Ovary (tissue), 7 donors: ENCODE measurements at regions not wholly inside any gene's neighbourhood (a gene's known extent, or its start where the extent isn't known, plus 50 kb on each side); places are given as distances from the start of the nearest gene placed in this dataset.

Experiments used
- DNase-seq, 5 donors: peaks; one replicate each; pipeline ENCODE4 v3.0.0-alpha.2; 2019 to 2020
- H3K27ac ChIP-seq, 2 donors: fragments of 200-600 bp; one replicate each; pipeline versions ENCODE4 v1.5.1 to v1.8.0; 2019 to 2022
- H3K27me3 ChIP-seq: fragments of 200-600 bp; one replicate; pipeline ENCODE4 v1.8.0; 2022
- H3K36me3 ChIP-seq: fragments of 200-600 bp; sonication (generic); one replicate; pipeline ENCODE4 v1.5.1; 2019
- H3K4me1 ChIP-seq: one replicate; pipeline ENCODE4 v1.8.1; 2013; ENCODE audit warnings: mild to moderate bottlenecking, moderate library complexity; ENCODE audit not compliant: insufficient read depth
- H3K4me3 ChIP-seq: fragments of 200-600 bp; sonication (generic); one replicate; pipeline ENCODE4 v1.5.1; 2017
- H3K9me3 ChIP-seq, 2 donors: fragments of 200-600 bp in 1 of 2; sonication (generic) in 1 of 2; one replicate each; pipeline versions ENCODE4 v1.5.1 to v1.8.1; 2013 to 2019; ENCODE audit warnings: mild to moderate bottlenecking in 1 of 2, moderate library complexity in 1 of 2
- CTCF ChIP-seq, 3 donors: fragments of 450-650 bp in 2 of 3; fragments of 200-600 bp in 1 of 3; IDR thresholded peaks; one replicate each; pipeline versions ENCODE4 v1.5.1 to v1.8.0; 2016 to 2022; ENCODE audit warnings: antibody characterized with exemption in 3 of 3, mild to moderate bottlenecking in 1 of 3
- EP300 ChIP-seq: sonication (generic); formaldehyde crosslinking; IDR thresholded peaks from one replicate; pipeline ENCODE4 v1.6.1; 2017; ENCODE audit warnings: antibody characterized with exemption
- POLR2A ChIP-seq: fragments of 450-650 bp; IDR thresholded peaks from one replicate; pipeline ENCODE4 v1.6.1; 2017; ENCODE audit warnings: antibody characterized with exemption, mild to moderate bottlenecking, moderate library complexity
- WGBS, 3 donors: extraction: QIAGEN DNeasy Blood & Tissue Kit in 1 of 3; methylation state at CpG; one replicate each; pipeline versions ENCODE4 v1.1.5 to v1.1.7; 2013 to 2017; 5-methylcytosine and 5-hydroxymethylcytosine counted together
- intact Hi-C, 4 donors: fragments of 100-400 bp; cut with DNase I; formaldehyde crosslinking; loops; one replicate each; pipeline versions ENCODE4 v1.11.0 to v1.15.1; 2022 to 2023
- donor health status: DM: no; HTN: no; CAD: no; lungs with moderate emphysema.
- donor health status: DM: no; HTN: no; CAD: no.
- donor health status: Bipolar disorder and iron deficiency.
- donor health status: DM: no; HTN: no; CAD: no.
- donor health status: DM: yes; HTN: yes; CAD: no.

GRCh38 chr2:241931976-241932898 is 62.7 kb downstream of the RTP5 start:
- TF ChIP-seq CTCF (IDR thresholded peaks at IDR 0.05) (no peak), EP300 (no peak), POLR2A (no peak)
- no peak overlapping the region for H3K4me3 ChIP-seq
- H3K36me3 ChIP-seq: no peaks in the 10 kb centered on the region
- H3K27me3 ChIP-seq: no peaks in the 10 kb centered on the region
- 84 to 90% (median 90%) methylated on average over 30 to 31 of the region's 31 CpGs for WGBS, 3 donors
- intact Hi-C loops: no loop called here
- H3K4me1 ChIP-seq: peaks cover 7% of the 10 kb centered on the region
- peak overlapping the region in 1 of 2 donors; percentile 50 for H3K27ac ChIP-seq
- H3K9me3 ChIP-seq: no peaks in the 10 kb centered on the region
- DNase-seq: peak in 1 of 5 donors; percentile 36

DNA sequence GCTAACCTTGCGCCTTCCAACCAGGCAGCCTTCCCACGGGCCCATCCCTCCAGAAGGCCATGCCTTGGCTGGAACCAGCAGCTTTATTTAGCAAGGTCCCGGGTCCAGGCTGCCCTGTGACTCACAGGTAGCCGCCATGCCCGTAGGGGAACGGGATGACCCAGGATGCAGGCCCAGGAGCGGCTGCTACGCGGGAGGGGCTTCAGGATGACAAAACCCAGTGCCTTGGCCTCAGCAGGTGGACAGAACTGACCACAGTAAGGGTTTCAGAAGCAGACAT is 63.3 kb downstream of the RTP5 start:
- peak in 3 of 5 donors; percentile 37 to 63 (median 54) for DNase-seq
- TF ChIP-seq CTCF (IDR thresholded peaks at IDR 0.05) (no peak), POLR2A (no peak), EP300 (no peak)

DNA sequence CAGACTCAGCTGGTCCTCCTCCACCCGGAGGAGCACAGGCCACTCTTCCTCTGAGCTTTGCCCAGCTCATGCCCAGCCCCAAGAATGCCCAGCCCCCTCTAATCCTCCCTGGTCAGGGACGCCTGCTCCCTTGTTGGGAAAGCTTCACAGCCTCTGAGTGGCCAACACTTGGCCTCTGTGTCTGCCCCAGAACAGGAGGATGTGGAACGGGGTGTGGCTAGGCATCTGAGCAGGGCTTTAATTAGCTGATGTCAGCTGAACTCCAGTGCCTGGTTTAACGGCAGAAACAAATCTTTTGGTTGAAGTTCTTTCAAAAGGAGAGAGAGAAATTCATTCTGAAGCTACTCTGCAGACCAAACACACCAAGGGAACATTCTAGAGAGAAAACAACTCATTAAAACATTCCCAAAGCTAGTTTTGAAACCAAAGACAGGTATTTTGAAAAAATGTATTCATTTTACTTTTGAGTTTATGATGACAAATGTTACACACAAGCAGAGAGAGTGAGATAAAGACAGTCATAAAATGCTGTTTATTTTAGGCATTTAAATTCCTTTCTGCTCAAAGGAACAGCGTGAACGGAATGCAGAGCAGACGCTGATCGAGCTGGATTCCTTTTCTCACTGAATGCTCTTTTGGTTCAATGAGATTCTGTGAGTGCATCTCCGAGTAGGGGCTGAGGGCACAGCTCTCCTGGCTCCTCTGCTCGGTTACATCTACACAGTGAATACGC is 63.8 kb downstream of the RTP5 start:
- intact Hi-C loops: no loop called here
- DNase-seq: peak in 3 of 5 donors; percentile 47 to 66 (median 65)
- Histone ChIP-seq H3K4me3 (no peak overlapping the region), H3K36me3 (no peaks in the 10 kb centered on the region), H3K27ac (peak overlapping the region in 1 of 2 donors; percentile 50), H3K4me1 (peaks cover 7% of the 10 kb centered on the region), H3K27me3 (no peaks in the 10 kb centered on the region), H3K9me3 (no peaks in the 10 kb centered on the region)
- TF ChIP-seq EP300 (no peak), CTCF (IDR thresholded peaks at IDR 0.05) (no peak), POLR2A (no peak)
- WGBS, 3 donors: 3 to 17% (median 7%) methylated on average over 11 of the region's 11 CpGs

More for the DNA sequence above, 63.3 kb downstream of the RTP5 start:
- peak overlapping the region in 1 of 2 donors; percentile 50 for H3K27ac ChIP-seq
- intact Hi-C loops: no loop called here
- no peaks in the 10 kb centered on the region for H3K9me3 ChIP-seq
- WGBS, 3 donors: 43 to 52% (median 44%) methylated on average over 9 of the region's 9 CpGs
- H3K27me3 ChIP-seq: no peaks in the 10 kb centered on the region
- H3K36me3 ChIP-seq: no peaks in the 10 kb centered on the region
- H3K4me1 ChIP-seq: peaks cover 7% of the 10 kb centered on the region
- H3K4me3 ChIP-seq: no peak overlapping the region

DNA sequence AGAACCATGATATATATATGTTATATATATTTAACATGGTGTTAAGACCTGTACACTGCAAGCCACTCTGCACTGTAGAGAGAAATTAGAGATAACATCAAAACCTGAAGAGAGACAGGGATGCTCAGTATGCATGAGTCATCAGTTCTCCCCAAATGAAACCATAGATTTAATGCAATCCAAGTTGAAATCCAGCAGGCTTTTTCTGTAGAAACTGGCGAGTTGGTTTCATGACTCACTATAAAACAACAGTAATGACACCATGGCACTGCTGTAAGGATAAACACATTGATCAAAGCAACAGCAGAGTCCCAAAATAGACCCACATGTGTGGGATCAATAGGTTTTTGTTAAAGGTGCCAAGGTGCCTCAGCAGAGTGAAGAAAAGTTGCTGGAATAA is 65.8 kb downstream of the RTP5 start:
- no peak for DNase-seq
- Histone ChIP-seq H3K4me3 (no peak overlapping the region), H3K27me3 (no peaks in the 10 kb centered on the region), H3K4me1 (peaks cover 7% of the 10 kb centered on the region), H3K27ac (no peak overlapping the region), H3K36me3 (no peaks in the 10 kb centered on the region), H3K9me3 (no peaks in the 10 kb centered on the region)
- intact Hi-C loops: no loop called here
- no peak for TF ChIP-seq CTCF (IDR thresholded peaks at IDR 0.05)
- TF ChIP-seq POLR2A: no peak
- no peak for TF ChIP-seq EP300
- 64 to 89% (median 81%) methylated on average over 1 of the region's 1 CpG for WGBS, 3 donors
